22Rv1 (cell line): ENCODE measurements at regions not wholly inside any gene's neighbourhood (a gene's known extent, or its start where the extent isn't known, plus 50 kb on each side); places are given as distances from the start of the nearest gene placed in this dataset.

ENCODE experiments used
- CTCF ChIP-seq: fragments of 450-650 bp; IDR thresholded peaks from 2 replicates; pipeline ENCODE4 v1.5.1; 2017; ENCODE audit warnings: mild to moderate bottlenecking
- ZFX ChIP-seq: fragments of 450-650 bp; IDR thresholded peaks from 2 replicates; pipeline ENCODE4 v1.6.1; 2017; ENCODE audit warnings: antibody characterized with exemption, borderline replicate concordance

- no peak for TF ChIP-seq CTCF
- TF ChIP-seq ZFX: no peak
Observed at GRCh38 chr20:48223715-48224114, 438.4 kb upstream of the SULF2 start.
